Esophagus mucosa (tissue), 1 donor: ENCODE measurements at regions not wholly inside any gene's neighbourhood (a gene's known extent, or its start where the extent isn't known, plus 50 kb on each side); places are given as distances from the start of the nearest gene placed in this dataset.

ENCODE experiments used
- ATAC-seq: fragments of 200-7000 bp; cut with Tn5 transposase; one replicate; pipeline ENCODE4 v1.9.1; 2020
- donor health status: DM: yes; HTN: yes; CAD: no.

GRCh38 chr4:137065311-137065710 lies 467.0 kb downstream of the PCDH18 start:
- ATAC-seq: no peak

- ATAC-seq: no peak
Measured at GRCh38 chr4:137063961-137064360, 468.3 kb downstream of the PCDH18 start.

GRCh38 chr4:137043184-137043583 lies 489.1 kb downstream of the PCDH18 start:
- no peak for ATAC-seq

GRCh38 chr4:137039370-137039769 lies 492.9 kb downstream of the PCDH18 start:
- ATAC-seq: no peak

GRCh38 chr4:137032222-137032621 lies 500.1 kb downstream of the PCDH18 start:
- no peak for ATAC-seq

GRCh38 chr4:137029026-137029425 lies 503.3 kb downstream of the PCDH18 start:
- ATAC-seq: no peak

- ATAC-seq: no peak
Measured at GRCh38 chr4:137025484-137026059, 506.7 kb downstream of the PCDH18 start.

GRCh38 chr4:137015426-137016409 lies 516.6 kb downstream of the PCDH18 start:
- no peak for ATAC-seq

GRCh38 chr4:137000432-137000831 lies 531.9 kb downstream of the PCDH18 start:
- ATAC-seq: no peak

GRCh38 chr4:136992032-136992431 lies 540.3 kb downstream of the PCDH18 start:
- no peak for ATAC-seq

GRCh38 chr4:136985683-136986082 lies 546.6 kb downstream of the PCDH18 start:
- no peak for ATAC-seq

- ATAC-seq: no peak
Measured at GRCh38 chr4:136967069-136967468, 565.2 kb downstream of the PCDH18 start.

GRCh38 chr4:136965478-136965877 lies 566.8 kb downstream of the PCDH18 start:
- no peak for ATAC-seq

GRCh38 chr4:136962868-136963267 lies 569.4 kb downstream of the PCDH18 start:
- ATAC-seq: no peak

GRCh38 chr4:136946307-136946907 lies 585.9 kb downstream of the PCDH18 start:
- ATAC-seq: no peak

GRCh38 chr4:136939781-136940180 lies 592.5 kb downstream of the PCDH18 start:
- no peak for ATAC-seq

GRCh38 chr4:136935871-136936270 lies 596.4 kb downstream of the PCDH18 start:
- no peak for ATAC-seq

- no peak for ATAC-seq
Measured at GRCh38 chr4:136935305-136935704, 597.0 kb downstream of the PCDH18 start.

- no peak for ATAC-seq
Measured at GRCh38 chr4:136934601-136935000, 597.7 kb downstream of the PCDH18 start.

- no peak for ATAC-seq
Measured at GRCh38 chr4:136931781-136932180, 600.5 kb downstream of the PCDH18 start.

- no peak for ATAC-seq
Measured at GRCh38 chr4:136928957-136929411, 603.3 kb downstream of the PCDH18 start.

- ATAC-seq: no peak
Measured at GRCh38 chr4:136927172-136927571, 605.1 kb downstream of the PCDH18 start.

GRCh38 chr4:136925203-136925602 lies 607.1 kb downstream of the PCDH18 start:
- no peak for ATAC-seq

GRCh38 chr4:136922066-136922465 lies 610.2 kb downstream of the PCDH18 start:
- ATAC-seq: no peak
